D721Med (cell line): ENCODE measurements at regions not wholly inside any gene's neighbourhood (a gene's known extent, or its start where the extent isn't known, plus 50 kb on each side); places are given as distances from the start of the nearest gene placed in this dataset.

Experiments used
- DNase-seq: peaks from one replicate; pipeline ENCODE4 v3.0.0; 2011; ENCODE audit warnings: low spot score; ENCODE audit not compliant: insufficient read length
- FAIRE-seq: peaks from 2 replicates; lab custom pipeline; 2011; peaks lifted over from hg19 to GRCh38; lab: Jason Lieb, UNC
- TF ChIP-seq, protein P1 (sequence below): IDR thresholded peaks from 2 replicates; pipeline ENCODE4 v1.5.1; 2012; ENCODE audit warnings: mild to moderate bottlenecking, control low read depth; ENCODE audit not compliant: insufficient read depth; ENCODE audit errors: missing control alignments

GRCh38 chr5:116853992-116854391 lies 279.4 kb upstream of the SEMA6A start:
- TF ChIP-seq, protein P1, sequence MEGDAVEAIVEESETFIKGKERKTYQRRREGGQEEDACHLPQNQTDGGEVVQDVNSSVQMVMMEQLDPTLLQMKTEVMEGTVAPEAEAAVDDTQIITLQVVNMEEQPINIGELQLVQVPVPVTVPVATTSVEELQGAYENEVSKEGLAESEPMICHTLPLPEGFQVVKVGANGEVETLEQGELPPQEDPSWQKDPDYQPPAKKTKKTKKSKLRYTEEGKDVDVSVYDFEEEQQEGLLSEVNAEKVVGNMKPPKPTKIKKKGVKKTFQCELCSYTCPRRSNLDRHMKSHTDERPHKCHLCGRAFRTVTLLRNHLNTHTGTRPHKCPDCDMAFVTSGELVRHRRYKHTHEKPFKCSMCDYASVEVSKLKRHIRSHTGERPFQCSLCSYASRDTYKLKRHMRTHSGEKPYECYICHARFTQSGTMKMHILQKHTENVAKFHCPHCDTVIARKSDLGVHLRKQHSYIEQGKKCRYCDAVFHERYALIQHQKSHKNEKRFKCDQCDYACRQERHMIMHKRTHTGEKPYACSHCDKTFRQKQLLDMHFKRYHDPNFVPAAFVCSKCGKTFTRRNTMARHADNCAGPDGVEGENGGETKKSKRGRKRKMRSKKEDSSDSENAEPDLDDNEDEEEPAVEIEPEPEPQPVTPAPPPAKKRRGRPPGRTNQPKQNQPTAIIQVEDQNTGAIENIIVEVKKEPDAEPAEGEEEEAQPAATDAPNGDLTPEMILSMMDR: no peak
- no peak for DNase-seq
- no peak for FAIRE-seq

- no peak for FAIRE-seq
- TF ChIP-seq, protein P1: no peak
- DNase-seq: no peak
These were observed 274.4 kb upstream of the SEMA6A start for GRCh38 chr5:116848954-116849581.

DNA sequence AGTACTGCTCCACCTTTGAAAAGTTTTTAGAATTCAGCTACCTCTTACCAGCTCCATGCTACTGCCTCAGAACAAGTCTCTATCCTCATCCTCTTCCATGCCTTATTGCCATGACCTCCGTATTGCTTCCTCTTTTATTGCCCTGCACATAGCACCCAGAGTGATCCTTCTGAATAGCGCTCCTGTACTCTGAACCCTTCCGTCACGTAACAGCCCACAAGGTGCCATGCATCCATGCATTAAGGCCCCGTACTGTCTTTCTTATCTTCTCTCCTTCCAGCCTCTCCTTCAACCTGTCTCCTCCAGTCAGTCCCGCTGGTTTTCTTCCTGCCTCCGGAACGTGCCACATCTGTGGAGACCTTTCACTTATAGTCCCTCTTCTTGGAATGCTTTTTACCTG lies 273.3 kb upstream of the SEMA6A start:
- FAIRE-seq (no peak), DNase-seq (no peak)
- TF ChIP-seq, protein P1: no peak

- TF ChIP-seq, protein P1: no peak
These were observed 269.4 kb upstream of the SEMA6A start for GRCh38 chr5:116844015-116844414.

DNA sequence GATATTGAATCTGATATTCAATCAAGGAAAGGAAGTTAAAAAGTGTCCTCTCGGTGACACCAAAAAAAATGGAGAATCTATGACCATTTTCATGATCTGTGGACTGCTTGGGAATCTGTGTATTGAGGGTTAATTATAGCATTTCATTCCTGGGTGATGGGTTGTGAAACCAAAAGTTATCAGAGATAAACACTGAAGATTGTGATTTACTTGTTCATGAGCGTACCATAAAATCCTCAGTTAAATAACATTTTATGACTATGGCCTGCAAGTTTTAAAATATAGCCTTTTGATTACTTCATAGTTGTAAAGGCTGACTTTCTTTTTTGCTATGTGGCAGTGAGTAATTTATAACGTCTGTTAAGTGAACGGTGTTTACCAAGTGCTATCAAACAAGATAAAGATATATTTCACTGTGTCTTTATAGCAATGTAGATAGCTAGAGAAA lies 267.9 kb upstream of the SEMA6A start:
- FAIRE-seq: no peak
- DNase-seq: no peak
- TF ChIP-seq, protein P1: no peak

More at GRCh38 chr5:116844015-116844414, 269.4 kb upstream of the SEMA6A start:
- no peak for FAIRE-seq
- no peak for DNase-seq

DNA sequence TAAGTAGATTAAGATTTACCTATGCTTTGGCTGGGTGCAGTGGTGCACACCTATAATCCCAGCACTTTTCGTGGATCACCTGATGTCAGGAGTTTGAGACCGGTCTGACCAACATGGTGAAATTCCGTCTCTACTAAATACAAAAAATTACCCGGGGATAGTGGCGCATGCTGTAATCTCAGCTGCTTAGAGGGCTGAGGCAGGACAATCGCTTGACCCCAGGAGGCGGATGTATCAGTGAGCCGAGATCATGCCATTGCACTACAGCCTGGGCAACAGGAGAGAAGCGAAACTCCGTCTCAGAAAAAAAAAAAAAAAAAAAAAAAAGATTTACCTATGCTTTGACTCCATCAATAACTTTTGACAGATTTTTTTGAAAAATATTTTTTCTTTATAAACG lies 267.1 kb upstream of the SEMA6A start:
- TF ChIP-seq, protein P1: no peak
- DNase-seq: no peak
- FAIRE-seq: no peak

GRCh38 chr5:116838011-116838536 lies 263.5 kb upstream of the SEMA6A start:
- DNase-seq (no peak), FAIRE-seq (no peak)
- TF ChIP-seq, protein P1: no peak
